HG03521 (cell line): ENCODE measurements at regions not wholly inside any gene's neighbourhood (a gene's known extent, or its start where the extent isn't known, plus 50 kb on each side); places are given as distances from the start of the nearest gene placed in this dataset.
"Not testable (repeated sequence)": the region's sequence is repeated elsewhere in the genome, so short reads cannot be mapped to it uniquely, and the experiment has no call there.

Experiments
- ATAC-seq: cut with Tn5 transposase; IDR thresholded peaks from one replicate; pipeline ENCODE4 v1.9.1; 2021; ENCODE audit warnings: mild to moderate bottlenecking, moderate library complexity; ENCODE audit not compliant: unreplicated experiment

GRCh38 chr13:42474954-42475353 lies 99.0 kb upstream of the TNFSF11 start:
- no peak for ATAC-seq

- no peak for ATAC-seq
Observed at GRCh38 chr13:42477596-42478190, 96.3 kb upstream of the TNFSF11 start.

DNA sequence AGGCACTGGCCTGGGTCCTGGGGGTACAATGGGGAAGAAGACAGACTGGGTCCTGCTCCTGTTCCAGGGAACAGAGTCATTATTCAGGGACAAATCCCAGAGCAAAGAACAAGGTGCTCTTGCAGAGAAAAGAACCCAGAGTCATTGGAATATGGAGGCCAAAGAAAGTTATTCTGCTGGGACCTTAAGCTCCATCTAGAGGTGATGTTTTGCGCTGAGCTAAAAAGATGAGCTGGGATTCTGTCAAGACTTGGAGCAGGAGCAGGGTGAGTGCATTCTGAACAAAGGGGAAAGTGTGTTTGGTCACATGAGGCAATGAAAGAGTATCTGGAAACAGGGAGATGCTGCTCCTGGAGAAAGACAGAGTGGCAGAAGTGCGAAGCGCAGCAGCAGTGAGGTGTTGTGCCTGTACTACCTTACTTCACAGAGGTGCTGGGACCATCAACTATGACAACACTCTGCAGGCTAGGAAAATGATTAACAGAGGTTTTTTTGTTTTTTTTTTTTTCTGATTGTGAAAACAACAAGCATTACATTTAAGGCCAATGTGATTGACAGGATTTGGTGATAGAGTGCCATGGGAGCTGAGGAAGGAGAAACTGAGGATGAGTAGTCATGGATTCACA lies 95.3 kb upstream of the TNFSF11 start:
- no peak for ATAC-seq

DNA sequence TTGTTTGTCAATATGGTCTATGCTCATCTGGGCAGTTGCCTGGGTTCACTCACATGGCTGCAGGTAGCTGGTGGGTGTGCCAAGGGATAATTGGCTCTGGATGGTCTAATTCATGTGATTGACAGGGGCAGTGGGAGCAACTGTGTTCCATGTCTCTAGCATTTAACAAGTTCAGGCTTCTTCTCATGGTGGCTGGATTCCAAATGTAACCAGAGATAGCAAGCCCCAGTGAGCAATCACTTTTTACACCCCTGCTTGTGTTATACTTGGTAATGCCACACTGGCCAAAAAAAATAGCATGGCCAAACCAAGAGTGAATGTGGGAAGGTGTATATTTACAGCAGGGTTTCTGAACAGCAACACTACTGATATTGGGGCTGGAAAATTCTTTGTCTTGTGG lies 89.6 kb upstream of the TNFSF11 start:
- ATAC-seq, result no peak

DNA sequence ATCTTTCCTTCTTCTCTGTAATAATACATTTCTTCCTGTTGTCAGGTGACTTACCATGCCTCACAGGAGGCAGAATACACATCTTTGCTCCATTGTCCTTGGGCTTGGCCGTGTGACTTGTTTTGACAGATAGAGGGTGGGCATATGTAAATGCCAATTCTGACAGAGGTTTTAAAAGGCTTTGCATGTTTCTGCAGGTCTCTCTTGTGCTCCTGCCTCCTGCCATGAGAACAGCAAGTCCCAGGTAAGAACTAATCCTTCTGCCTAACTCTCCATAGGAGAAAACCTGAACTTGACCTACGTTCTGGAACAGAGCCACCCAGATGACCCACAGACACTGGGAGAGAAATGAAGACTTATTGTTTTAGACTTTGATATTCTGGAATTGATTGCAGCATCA lies 88.7 kb upstream of the TNFSF11 start:
- ATAC-seq, result no peak

DNA sequence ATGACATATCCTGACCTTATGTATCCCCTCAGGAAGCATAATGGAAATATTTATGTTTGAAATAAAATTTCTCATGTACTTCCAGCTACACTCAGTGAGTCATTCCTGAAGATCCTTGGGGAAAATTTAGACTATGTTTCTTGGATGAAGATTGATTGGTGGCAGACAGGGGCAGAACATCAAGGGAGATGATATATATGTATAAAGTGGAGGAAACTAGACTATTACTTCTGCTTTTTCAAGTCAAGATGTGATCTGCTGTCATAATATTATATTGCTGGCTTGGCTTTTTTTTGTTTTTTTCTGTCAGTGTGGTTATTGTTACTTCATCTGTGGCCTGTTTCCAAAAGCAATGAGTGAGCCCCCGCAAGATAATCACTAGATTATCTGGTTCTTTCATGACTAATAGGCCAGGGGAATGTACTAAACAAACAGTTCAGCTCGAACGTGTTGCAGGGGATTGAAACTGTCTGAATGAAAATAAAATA lies 87.2 kb upstream of the TNFSF11 start:
- ATAC-seq, result no peak

DNA sequence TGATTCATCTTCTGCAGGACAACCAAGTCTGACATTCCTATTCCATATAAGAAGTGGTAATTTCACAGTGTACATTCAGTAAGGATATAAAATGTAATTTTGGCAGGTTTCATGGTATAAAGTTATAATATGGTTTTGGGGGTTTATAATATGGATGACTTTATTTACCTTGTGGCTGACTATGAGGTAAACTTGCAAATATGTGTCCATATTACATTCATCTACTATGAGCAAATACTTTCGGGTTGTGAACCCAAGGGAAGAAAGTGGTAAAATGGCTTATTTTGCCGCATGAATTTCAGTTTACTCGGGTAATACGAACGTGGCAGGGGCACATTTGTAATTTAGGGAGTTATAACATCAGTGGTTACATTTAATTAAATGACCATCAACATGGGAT lies 86.7 kb upstream of the TNFSF11 start:
- no peak for ATAC-seq

- ATAC-seq, result no peak
Observed at GRCh38 chr13:42490676-42491075, 83.3 kb upstream of the TNFSF11 start.

GRCh38 chr13:42492372-42492920 lies 81.5 kb upstream of the TNFSF11 start:
- no peak for ATAC-seq

DNA sequence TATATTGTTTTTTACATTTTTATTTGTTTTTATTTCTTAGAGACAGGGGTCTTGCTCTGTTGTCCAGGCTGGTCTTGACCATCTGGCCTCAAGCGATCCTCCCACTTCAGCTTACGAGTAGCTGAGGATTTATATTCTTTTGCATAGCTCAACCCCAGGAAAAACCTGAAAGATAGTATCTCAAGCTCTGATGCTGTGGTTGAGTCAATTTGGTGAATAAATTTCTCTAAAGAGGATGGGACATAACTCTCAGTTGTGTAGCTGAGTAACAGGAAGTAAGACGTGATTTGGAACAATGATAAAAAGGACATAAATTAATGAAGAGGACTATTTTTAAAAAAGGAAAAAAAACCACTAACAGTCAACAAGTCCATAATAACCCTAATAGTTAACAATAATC lies 79.8 kb upstream of the TNFSF11 start:
- no peak for ATAC-seq

DNA sequence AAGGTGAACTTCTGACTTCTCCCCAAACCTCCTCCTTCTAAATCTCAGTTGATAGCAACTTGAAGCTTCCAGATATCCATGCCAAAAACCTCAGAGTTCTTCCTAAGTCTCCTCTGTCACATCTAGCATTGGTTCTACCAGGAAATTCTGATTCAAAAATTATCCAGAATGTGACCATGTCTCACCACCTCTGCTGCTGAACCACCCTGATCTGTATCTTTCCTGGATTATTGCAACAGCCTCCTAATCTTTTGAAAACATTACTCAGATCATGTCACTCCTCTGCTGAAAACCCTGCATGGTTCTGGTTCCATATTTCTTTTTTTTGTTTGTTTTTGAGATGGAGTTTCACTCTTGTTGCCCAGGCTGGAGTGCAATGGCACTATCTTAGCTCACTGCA lies 78.7 kb upstream of the TNFSF11 start:
- ATAC-seq, result no peak

DNA sequence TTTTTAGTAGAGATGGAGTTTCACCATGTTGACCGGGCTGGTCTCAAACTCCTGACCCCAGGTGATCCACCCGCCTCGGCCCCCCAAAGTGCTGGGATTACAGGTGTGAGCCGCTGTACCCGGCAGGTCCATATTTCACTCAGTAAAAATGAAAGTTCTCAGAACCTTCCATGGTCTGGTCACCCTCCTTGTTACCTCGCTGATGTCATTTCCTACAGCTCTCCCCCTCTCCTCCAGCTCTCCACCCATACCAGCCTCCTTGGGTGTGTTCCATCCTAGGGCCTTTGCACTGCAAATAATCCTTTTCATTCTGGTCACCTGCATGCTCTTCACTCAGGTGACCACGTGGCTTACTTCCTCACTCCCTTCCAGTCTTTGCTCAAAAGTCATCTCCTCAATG lies 78.2 kb upstream of the TNFSF11 start:
- no peak for ATAC-seq

DNA sequence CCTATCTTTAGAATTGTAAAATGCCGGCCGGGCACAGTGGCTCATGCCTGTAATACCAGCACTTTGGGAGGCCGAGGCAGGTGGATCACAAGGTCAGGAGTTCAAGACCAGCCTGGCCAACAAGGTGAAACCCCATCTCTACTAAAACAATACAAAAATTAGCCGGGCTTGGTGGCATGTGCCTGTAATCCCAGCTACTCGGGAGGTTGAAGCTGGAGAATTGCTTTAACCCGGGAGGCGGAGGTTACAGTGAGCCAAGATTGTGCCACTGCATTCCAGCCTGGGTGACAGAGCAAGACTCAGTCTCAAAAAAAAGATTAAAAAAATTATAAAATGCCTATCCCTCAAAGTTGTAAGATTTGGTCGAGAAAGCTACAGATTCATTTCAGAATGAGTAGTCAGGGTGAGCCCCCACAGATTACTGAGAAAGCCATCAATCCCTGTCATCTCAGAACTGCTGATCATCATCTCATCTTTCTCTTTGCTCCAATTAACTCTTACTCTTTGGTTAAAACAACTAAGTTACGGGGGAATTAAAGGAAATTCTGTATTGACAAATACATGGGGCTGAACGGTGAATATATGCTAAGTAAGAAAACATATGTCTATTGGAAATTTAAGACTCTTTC lies 76.9 kb upstream of the TNFSF11 start:
- not testable (repeated sequence) for ATAC-seq

DNA sequence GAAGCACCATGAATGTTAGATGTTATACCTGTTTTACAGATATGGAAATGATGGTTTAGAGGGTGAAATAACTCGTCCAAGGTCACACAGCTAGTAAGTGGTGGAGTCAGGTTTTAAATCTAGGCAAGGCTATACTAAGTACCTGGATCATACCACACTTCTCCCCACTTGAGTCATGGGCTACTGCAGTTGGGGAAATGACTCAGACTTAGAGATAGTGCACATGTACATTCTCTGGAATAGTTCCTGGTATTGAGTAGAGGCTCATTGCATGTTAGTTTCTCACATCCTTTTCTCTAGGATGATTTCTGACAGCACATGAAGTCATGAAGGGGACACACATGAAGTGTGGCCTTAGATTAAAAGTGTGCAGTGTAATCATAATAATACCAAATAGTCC lies 76.2 kb upstream of the TNFSF11 start:
- ATAC-seq, result no peak

GRCh38 chr13:42498521-42498920 lies 75.4 kb upstream of the TNFSF11 start:
- no peak for ATAC-seq
